Motor neuron (in vitro differentiated cells): ENCODE measurements at regions not wholly inside any gene's neighbourhood (a gene's known extent, or its start where the extent isn't known, plus 50 kb on each side); places are given as distances from the start of the nearest gene placed in this dataset.

Source experiments
- ATAC-seq, 8 experiments: fragments of 200-7000 bp; cut with Tn5 transposase; replicated peaks in 6 of 8; 2 replicates each; pipeline ENCODE4 v1.8.0; 2021; ENCODE audit warnings: mild to moderate bottlenecking in 8 of 8, moderate library complexity in 8 of 8
- H3K27ac ChIP-seq, 2 donors: fragments of 250-450 bp; sonication (Bioruptor Pico); 2 replicates each; pipeline ENCODE4 v1.9.0; 2021; ENCODE audit warnings: antibody characterized with exemption in 2 of 2, mild to moderate bottlenecking in 2 of 2, moderate library complexity in 1 of 2
- H3K4me1 ChIP-seq, 2 donors: fragments of 250-450 bp; sonication (Bioruptor Pico); replicated peaks in 1 of 2; 2 replicates each; pipeline ENCODE4 v1.6.1; 2021; ENCODE audit warnings: antibody characterized with exemption in 2 of 2, mild to moderate bottlenecking in 2 of 2, moderate library complexity in 1 of 2
- H3K4me3 ChIP-seq, 5 donors: fragments of 250-450 bp; sonication (Bioruptor Pico); 2 replicates each; pipeline ENCODE4 v1.9.0; 2021; ENCODE audit warnings: antibody characterized with exemption in 5 of 5, mild to moderate bottlenecking in 5 of 5, moderate library complexity in 4 of 5
- WGBS, 10 experiments: fragments of 450-650 bp; shearing (Covaris generic); methylation state at CpG; one replicate each; pipeline ENCODE4 v1.0.0; 2022; 5-methylcytosine and 5-hydroxymethylcytosine counted together
- in situ Hi-C, 9 experiments: fragments of 400-800 bp; cut with MboI; loops; one replicate each; pipeline ENCODE4 v1.15.0; 2021; ENCODE audit warnings: low sequenced_read_pairs in 9 of 9, low pct_unique_long_range_greater_than_20kb in 2 of 9; ENCODE audit not compliant: unreplicated experiment in 9 of 9

GRCh38 chr1:229985613-229986010 lies 81.4 kb upstream of the GALNT2 start:
- in situ Hi-C loops: no loop called here
- 0 to 100% (median 82%) methylated on average over 1 to 7 of the region's 7 CpGs; no CpG with 5 or more reads in 1 of the 10 experiments for WGBS, 10 experiments
- H3K4me3 ChIP-seq: no peak overlapping the region
- no peak for ATAC-seq
- H3K27ac ChIP-seq: no peak overlapping the region
- peaks cover 0 to 3% of the 10 kb centered on the region in 2 donors for H3K4me1 ChIP-seq

DNA sequence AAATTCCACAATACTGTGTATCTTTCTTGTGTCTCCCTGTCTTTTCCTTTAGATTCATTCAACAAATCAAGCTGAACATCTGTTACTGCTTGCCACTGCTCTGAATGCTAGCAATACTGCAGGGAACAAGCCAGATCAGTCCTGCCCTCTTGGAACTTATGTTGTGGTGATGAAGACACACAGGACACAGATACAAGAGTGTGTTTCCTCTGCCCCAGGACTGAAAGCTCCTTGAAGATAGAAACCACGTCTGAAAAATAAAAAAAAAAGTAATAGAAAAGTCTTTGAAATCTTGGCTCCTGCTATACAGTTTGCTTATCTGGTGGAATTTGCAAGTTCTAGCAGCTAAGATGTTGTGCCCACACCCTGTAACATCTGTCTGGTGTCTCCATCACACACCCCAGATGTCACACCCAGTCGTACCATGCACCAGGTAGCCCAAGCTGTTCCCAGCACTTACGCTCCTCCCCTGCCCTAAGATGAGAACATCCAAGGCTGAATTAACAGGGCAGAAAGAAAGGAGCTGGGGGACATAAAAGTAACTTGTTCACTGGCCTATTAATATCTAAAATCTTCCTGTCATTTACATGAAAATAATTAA lies 80.2 kb upstream of the GALNT2 start:
- in situ Hi-C loops: no loop called here
- peak in 2 of 8 experiments; percentile 37 to 84 for ATAC-seq
- Histone ChIP-seq H3K4me3 (no peak overlapping the region), H3K4me1 (peaks cover 0 to 5% of the 10 kb centered on the region in 2 donors), H3K27ac (no peak overlapping the region)
- 0 to 90% (median 61%) methylated on average over 1 to 3 of the region's 3 CpGs for WGBS, 10 experiments

- no peak overlapping the region for H3K4me3 ChIP-seq
These were observed 79.1 kb upstream of the GALNT2 start for GRCh38 chr1:229987953-229988352.

DNA sequence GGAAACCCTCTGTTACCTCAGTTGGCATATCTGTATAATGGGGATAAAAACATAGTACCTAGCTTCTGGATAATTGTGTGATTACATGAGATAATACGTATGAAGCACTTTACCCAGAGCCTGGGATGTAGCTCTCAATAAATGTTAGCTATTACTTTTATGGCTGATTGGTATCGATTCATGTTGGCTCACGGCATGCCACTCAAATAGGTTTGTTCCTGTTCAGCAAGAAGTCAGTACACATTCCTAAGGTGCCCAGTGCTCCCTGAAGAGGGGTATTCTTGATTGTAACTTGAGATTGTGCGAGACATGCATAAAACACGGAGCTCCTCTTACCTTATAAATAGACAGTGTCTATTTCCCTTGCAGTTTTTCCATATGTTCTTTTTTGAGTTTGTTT lies 78.5 kb upstream of the GALNT2 start:
- Histone ChIP-seq H3K4me1 (peaks cover 0 to 5% of the 10 kb centered on the region in 2 donors), H3K4me3 (no peak overlapping the region), H3K27ac (no peak overlapping the region)
- in situ Hi-C loops: no loop called here
- 27 to 97% (median 86%) methylated on average over 3 to 5 of the region's 5 CpGs; no CpG with 5 or more reads in 2 of the 10 experiments for WGBS, 10 experiments
- no peak for ATAC-seq

More at GRCh38 chr1:229987953-229988352, 79.1 kb upstream of the GALNT2 start:
- no peak for ATAC-seq
- H3K4me1 ChIP-seq: peaks cover 0 to 5% of the 10 kb centered on the region in 2 donors
- in situ Hi-C loops: no loop called here
- no peak overlapping the region for H3K27ac ChIP-seq
- 17 to 100% (median 69%) methylated on average over 1 to 6 of the region's 6 CpGs for WGBS, 10 experiments

GRCh38 chr1:229989591-229990248 lies 77.3 kb upstream of the GALNT2 start:
- in situ Hi-C loops: no loop called here
- WGBS, 10 experiments: 20 to 100% (median 82%) methylated on average over 1 to 4 of the region's 4 CpGs; no CpG with 5 or more reads in 2 of the 10 experiments
- no peak for ATAC-seq
- peaks cover 0 to 5% of the 10 kb centered on the region in 2 donors for H3K4me1 ChIP-seq
- H3K27ac ChIP-seq: no peak overlapping the region
- no peak overlapping the region for H3K4me3 ChIP-seq

DNA sequence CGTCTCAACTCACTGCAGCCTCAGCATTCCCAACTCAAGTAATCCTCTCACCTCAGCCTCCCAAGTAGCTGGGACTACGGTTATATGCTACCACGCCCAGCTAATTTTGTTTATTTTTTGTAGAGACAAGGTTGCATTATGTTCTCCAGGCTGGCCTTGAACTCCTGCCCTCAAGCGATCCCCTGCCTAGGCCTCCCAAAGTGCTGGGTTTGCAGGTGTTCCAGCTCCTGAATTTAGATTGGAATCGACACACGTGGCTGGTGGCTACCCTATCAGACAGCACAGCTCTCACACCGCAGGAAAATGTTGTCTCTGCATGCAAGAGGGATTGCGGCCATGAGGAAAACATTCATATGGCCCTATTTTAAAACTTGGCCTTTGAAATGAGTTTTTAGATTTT lies 76.7 kb upstream of the GALNT2 start:
- Histone ChIP-seq H3K4me3 (no peak overlapping the region), H3K4me1 (peaks cover 0 to 5% of the 10 kb centered on the region in 2 donors), H3K27ac (no peak overlapping the region)
- 50 to 100% (median 85%) methylated on average over 1 to 8 of the region's 8 CpGs; no CpG with 5 or more reads in 2 of the 10 experiments for WGBS, 10 experiments
- in situ Hi-C loops: no loop called here
- no peak for ATAC-seq

DNA sequence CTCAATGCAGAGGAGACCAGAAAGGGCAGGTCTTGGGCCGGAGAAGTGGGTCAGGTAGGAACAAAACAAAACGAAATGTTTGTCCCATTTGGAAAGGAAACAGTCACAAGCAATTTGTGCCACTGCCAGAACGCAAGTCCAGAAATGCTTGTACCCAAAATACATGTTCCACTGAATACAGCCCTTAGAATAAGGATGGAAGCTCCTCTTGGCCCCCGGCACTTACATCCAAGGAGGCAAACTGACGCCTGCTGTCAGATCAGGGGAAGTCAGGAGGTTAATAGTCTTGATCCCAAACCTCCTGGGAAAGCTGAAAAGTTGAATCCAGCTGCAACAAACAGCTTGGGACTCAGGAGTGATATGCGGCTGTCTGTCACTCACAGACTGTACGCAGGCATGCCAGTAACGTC lies 75.9 kb upstream of the GALNT2 start:
- in situ Hi-C loops: no loop called here
- ATAC-seq: no peak
- Histone ChIP-seq H3K4me1 (peaks cover 0 to 5% of the 10 kb centered on the region in 2 donors), H3K4me3 (no peak overlapping the region), H3K27ac (no peak overlapping the region)
- 13 to 77% (median 71%) methylated on average over 1 to 8 of the region's 8 CpGs for WGBS, 10 experiments

DNA sequence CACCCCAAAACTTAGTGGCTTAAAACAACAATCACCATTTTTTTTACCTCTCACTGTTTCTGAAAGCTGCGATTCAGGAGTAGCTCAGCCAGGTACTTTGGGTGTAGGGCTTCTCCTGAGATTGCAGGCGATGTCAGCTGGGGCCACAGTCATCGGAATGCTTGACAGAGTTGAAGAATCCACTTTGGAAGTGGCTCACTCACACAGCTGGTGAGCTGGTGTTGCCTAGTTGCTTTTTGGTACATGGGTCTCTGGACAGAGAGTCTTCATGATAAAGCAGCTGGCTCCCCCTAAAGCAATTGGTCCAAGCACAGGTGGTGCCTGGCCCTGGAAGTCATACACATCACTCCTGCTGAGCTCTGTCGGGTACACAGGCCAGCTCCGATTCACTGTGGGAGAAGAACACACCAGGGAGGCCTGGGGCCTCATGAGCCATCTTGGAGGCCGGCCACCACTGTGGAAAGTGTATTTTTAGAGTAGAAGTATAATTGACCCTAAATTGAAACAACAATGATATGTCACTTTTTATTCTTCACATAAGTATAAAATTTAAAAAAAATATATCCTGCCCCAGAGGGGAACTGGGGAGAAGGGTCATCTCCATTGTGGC lies 75.2 kb upstream of the GALNT2 start:
- in situ Hi-C loops: no loop called here
- Histone ChIP-seq H3K27ac (no peak overlapping the region), H3K4me3 (no peak overlapping the region), H3K4me1 (peaks cover 0 to 5% of the 10 kb centered on the region in 2 donors)
- no peak for ATAC-seq
- WGBS, 10 experiments: 20 to 100% (median 65%) methylated on average over 1 to 6 of the region's 6 CpGs; no CpG with 5 or more reads in 2 of the 10 experiments

- ATAC-seq: no peak
- no peak overlapping the region for H3K4me3 ChIP-seq
- no peak overlapping the region for H3K27ac ChIP-seq
- in situ Hi-C loops: no loop called here
- peaks cover 0 to 5% of the 10 kb centered on the region in 2 donors for H3K4me1 ChIP-seq
These were observed 74.0 kb upstream of the GALNT2 start for GRCh38 chr1:229993060-229993459.

GRCh38 chr1:229993894-229994293 lies 73.1 kb upstream of the GALNT2 start:
- 20 to 71% (median 69%) methylated on average over 1 to 3 of the region's 3 CpGs; no CpG with 5 or more reads in 5 of the 10 experiments for WGBS, 10 experiments
- H3K27ac ChIP-seq: no peak overlapping the region
- no peak overlapping the region for H3K4me3 ChIP-seq
- peaks cover 0 to 5% of the 10 kb centered on the region in 2 donors for H3K4me1 ChIP-seq
- no peak for ATAC-seq
- in situ Hi-C loops: no loop called here

DNA sequence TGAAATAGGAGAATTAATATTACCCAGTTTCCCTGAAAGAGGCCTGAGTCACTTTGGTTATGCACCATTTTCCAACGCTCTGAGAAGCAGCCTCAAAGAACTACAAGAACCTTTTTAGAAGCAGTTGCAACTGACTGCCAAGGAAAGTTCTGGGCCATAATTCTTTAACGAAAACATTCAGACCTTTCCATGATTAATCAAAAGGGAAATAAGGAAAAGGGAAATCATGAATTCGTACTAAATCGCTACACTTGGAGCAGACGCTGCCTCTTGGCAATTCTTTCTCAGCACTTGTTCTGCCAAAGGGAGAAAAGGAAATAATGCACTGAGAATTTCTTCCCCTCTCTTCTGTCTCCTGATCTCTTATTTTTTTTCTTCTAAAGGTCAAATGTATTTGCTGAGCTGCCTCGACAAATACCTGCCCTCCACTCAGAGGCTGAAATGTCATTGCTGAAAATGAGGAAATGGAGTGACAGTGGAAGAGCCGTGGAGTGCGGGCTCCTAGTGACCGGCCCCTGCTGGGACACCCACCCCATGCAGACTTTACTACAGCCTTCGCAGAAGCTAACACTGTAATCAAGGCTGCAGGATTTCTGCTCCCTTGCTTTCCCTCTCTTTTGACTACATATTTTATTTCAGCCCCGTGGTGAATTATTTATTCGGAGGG lies 67.9 kb upstream of the GALNT2 start:
- Histone ChIP-seq H3K27ac (no peak overlapping the region), H3K4me3 (no peak overlapping the region), H3K4me1 (no peaks in the 10 kb centered on the region)
- in situ Hi-C loops: no loop called here
- WGBS, 10 experiments: 17 to 72% (median 65%) methylated on average over 3 to 12 of the region's 12 CpGs; no CpG with 5 or more reads in 1 of the 10 experiments
- ATAC-seq: peak in 1 of 8 experiments; percentile 58

DNA sequence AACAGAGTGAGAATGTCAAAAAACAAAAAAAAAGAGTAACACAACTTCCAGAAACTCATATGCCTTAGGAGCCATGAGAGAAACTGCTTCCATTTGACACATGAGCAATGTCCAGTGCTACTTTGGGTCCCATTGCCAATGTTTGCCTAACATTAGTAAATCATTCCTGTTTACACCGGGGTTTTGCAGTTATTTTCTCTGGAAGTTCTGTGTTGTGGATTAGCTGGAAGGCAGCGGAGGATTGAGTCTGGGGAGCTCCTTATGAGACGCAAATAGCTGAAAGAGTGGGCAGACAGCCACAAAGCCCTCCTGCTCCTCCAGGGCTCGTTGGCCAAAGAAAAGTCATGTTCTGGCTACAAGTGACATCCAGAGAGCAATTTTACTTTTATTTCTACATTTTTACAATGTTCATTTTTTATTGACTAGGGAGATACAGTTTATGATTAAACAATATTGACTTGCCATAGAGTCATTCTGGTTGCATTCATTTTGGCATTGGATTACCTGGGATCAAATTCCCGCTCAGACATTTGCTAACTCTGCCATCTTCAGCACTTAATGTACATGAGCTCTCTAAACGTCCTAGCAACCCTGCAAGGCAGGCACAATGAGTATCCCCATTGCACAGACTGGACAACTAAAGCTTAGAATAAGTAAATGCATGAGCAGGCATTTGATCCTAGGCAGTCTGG lies 66.4 kb upstream of the GALNT2 start:
- WGBS, 10 experiments: 0 to 90% (median 64%) methylated on average over 1 to 6 of the region's 6 CpGs
- Histone ChIP-seq H3K4me3 (no peak overlapping the region), H3K27ac (no peak overlapping the region), H3K4me1 (no peaks in the 10 kb centered on the region)
- ATAC-seq: no peak
- in situ Hi-C loops: no loop called here
